ENCODE measurements at regions not wholly inside any gene's neighbourhood (a gene's known extent, or its start where the extent isn't known, plus 50 kb on each side); places are given as distances from the start of the nearest gene placed in this dataset.
"Not testable (repeated sequence)": the region's sequence is repeated elsewhere in the genome, so short reads cannot be mapped to it uniquely, and the experiment has no call there.

GRCh38 chr12:70008944-70009343, 183.9 kb downstream of the MYRFL start:
- no peak for DNase-seq

- DNase-seq = no peak
These were observed 186.3 kb downstream of the MYRFL start for GRCh38 chr12:70011353-70011752.

- DNase-seq = not testable (repeated sequence)
These were observed 188.0 kb downstream of the MYRFL start for GRCh38 chr12:70013016-70013415.

GRCh38 chr12:70028515-70028914, 203.5 kb downstream of the MYRFL start:
- DNase-seq = no peak

GRCh38 chr12:70028918-70029317, 203.9 kb downstream of the MYRFL start:
- DNase-seq = no peak

- no peak for DNase-seq
These were observed 206.0 kb downstream of the MYRFL start for GRCh38 chr12:70031046-70031445.

GRCh38 chr12:70032076-70032475, 207.0 kb downstream of the MYRFL start:
- no peak for DNase-seq

- no peak for DNase-seq
These were observed 208.3 kb downstream of the MYRFL start for GRCh38 chr12:70033310-70033709.

GRCh38 chr12:70040141-70040540, 203.1 kb upstream of the CNOT2 start:
- no peak for DNase-seq

GRCh38 chr12:70042675-70043074, 200.6 kb upstream of the CNOT2 start:
- no peak for DNase-seq

GRCh38 chr12:70043490-70044138, 199.6 kb upstream of the CNOT2 start:
- no peak for DNase-seq

GRCh38 chr12:70044167-70044566, 199.1 kb upstream of the CNOT2 start:
- no peak for DNase-seq

- no peak for DNase-seq
These were observed 198.2 kb upstream of the CNOT2 start for GRCh38 chr12:70045036-70045435.

- DNase-seq = no peak
These were observed 197.7 kb upstream of the CNOT2 start for GRCh38 chr12:70045514-70045913.

GRCh38 chr12:70048521-70049250, 194.5 kb upstream of the CNOT2 start:
- DNase-seq = no peak

GRCh38 chr12:70049596-70050360, 193.5 kb upstream of the CNOT2 start:
- DNase-seq = no peak

GRCh38 chr12:70052476-70052875, 190.8 kb upstream of the CNOT2 start:
- DNase-seq = no peak

- DNase-seq = no peak
These were observed 190.2 kb upstream of the CNOT2 start for GRCh38 chr12:70052931-70053497.

GRCh38 chr12:70059373-70059772, 183.9 kb upstream of the CNOT2 start:
- no peak for DNase-seq

- DNase-seq = no peak
These were observed 182.6 kb upstream of the CNOT2 start for GRCh38 chr12:70060634-70061033.

GRCh38 chr12:70068743-70069142, 174.5 kb upstream of the CNOT2 start:
- no peak for DNase-seq

GRCh38 chr12:70069221-70070105, 173.8 kb upstream of the CNOT2 start:
- no peak for DNase-seq
